Astrocyte (in vitro differentiated cells and primary cell): ENCODE measurements at regions not wholly inside any gene's neighbourhood (a gene's known extent, or its start where the extent isn't known, plus 50 kb on each side); places are given as distances from the start of the nearest gene placed in this dataset.

Experiments
- DNase-seq: peaks from one replicate; pipeline ENCODE4 v3.0.0-alpha.2; 2010; ENCODE audit warnings: low read depth
- FAIRE-seq: peaks from 2 replicates; lab custom pipeline; 2011; peaks lifted over from hg19 to GRCh38; lab: Jason Lieb, UNC
- H2AFZ ChIP-seq: 2 replicates; pipeline ENCODE4 v1.6.0; 2012; ENCODE audit warnings: low read depth, low read length, inconsistent platforms
- H3K27ac ChIP-seq: 2 replicates; pipeline ENCODE4 v1.5.1; 2011; ENCODE audit warnings: low read depth, low read length, inconsistent platforms
- H3K27me3 ChIP-seq: 2 replicates; pipeline ENCODE4 v1.6.0; 2011; ENCODE audit warnings: low read length, inconsistent platforms; ENCODE audit not compliant: insufficient read depth
- H3K36me3 ChIP-seq: 2 replicates; pipeline ENCODE4 v1.5.1; 2011; ENCODE audit warnings: low read length, inconsistent platforms; ENCODE audit not compliant: insufficient read depth
- H3K4me1 ChIP-seq: 2 replicates; pipeline ENCODE4 v1.5.1; 2011; ENCODE audit warnings: low read length, inconsistent platforms; ENCODE audit not compliant: insufficient read depth
- H3K4me2 ChIP-seq: 2 replicates; pipeline ENCODE4 v1.6.0; 2012; ENCODE audit warnings: low read length, inconsistent platforms
- H3K4me3 ChIP-seq: 2 replicates; pipeline ENCODE4 v1.5.1; 2011; ENCODE audit warnings: low read depth, mild to moderate bottlenecking, low read length, inconsistent platforms; ENCODE audit not compliant: insufficient read depth
- H3K79me2 ChIP-seq: 2 replicates; pipeline ENCODE4 v1.6.0; 2012; ENCODE audit warnings: mild to moderate bottlenecking, low read length, inconsistent platforms; ENCODE audit not compliant: insufficient read depth
- H3K9ac ChIP-seq: 2 replicates; pipeline ENCODE4 v1.6.0; 2012; ENCODE audit warnings: mild to moderate bottlenecking, low read length, inconsistent platforms
- H3K9me3 ChIP-seq: 2 replicates; pipeline ENCODE4 v1.5.1; 2012; ENCODE audit warnings: low read depth, mild to moderate bottlenecking, low read length, inconsistent platforms; ENCODE audit not compliant: insufficient read depth
- H4K20me1 ChIP-seq: 2 replicates; pipeline ENCODE4 v1.6.0; 2012; ENCODE audit warnings: low read length, inconsistent platforms; ENCODE audit not compliant: insufficient read depth
- H3K27ac Mint-ChIP-seq: one replicate; pipeline ENCODE4 v1.8.0; 2021; ENCODE audit warnings: mild to moderate bottlenecking, mixed read lengths; ENCODE audit not compliant: unreplicated experiment
- H3K27me3 Mint-ChIP-seq: one replicate; pipeline ENCODE4 v1.8.0; 2021; ENCODE audit warnings: low read depth, mixed read lengths; ENCODE audit not compliant: unreplicated experiment
- H3K36me3 Mint-ChIP-seq: one replicate; pipeline ENCODE4 v1.8.0; 2021; ENCODE audit warnings: low read depth, mixed read lengths; ENCODE audit not compliant: unreplicated experiment
- H3K4me1 Mint-ChIP-seq: one replicate; pipeline ENCODE4 v1.8.0; 2021; ENCODE audit warnings: low read depth, mixed read lengths; ENCODE audit not compliant: unreplicated experiment
- H3K4me3 Mint-ChIP-seq: one replicate; pipeline ENCODE4 v1.8.0; 2021; ENCODE audit warnings: mild to moderate bottlenecking, moderate library complexity, mixed read lengths; ENCODE audit not compliant: unreplicated experiment
- H3K9me3 Mint-ChIP-seq: one replicate; pipeline ENCODE4 v1.8.0; 2021; ENCODE audit warnings: mild to moderate bottlenecking, mixed read lengths; ENCODE audit not compliant: unreplicated experiment
- CTCF ChIP-seq: IDR thresholded peaks from 2 replicates; pipeline ENCODE4 v1.5.1; 2011; ENCODE audit warnings: low read depth, mild to moderate bottlenecking, inconsistent platforms, low read length, moderate library complexity; ENCODE audit not compliant: insufficient read depth
- EZH2 ChIP-seq: IDR thresholded peaks from 2 replicates; pipeline ENCODE4 v1.6.1; 2012; ENCODE audit warnings: mild to moderate bottlenecking, low read length, inconsistent platforms; ENCODE audit not compliant: insufficient read depth

- TF ChIP-seq EZH2: no peak
- TF ChIP-seq CTCF: no peak
- Histone ChIP-seq H3K4me2 (no peak overlapping the region), H3K4me1 (no peaks in the 10 kb centered on the region), H3K27me3 (peaks cover 2% of the 10 kb centered on the region), H3K36me3 (no peaks in the 10 kb centered on the region), H3K4me3 (no peak overlapping the region), H2AFZ (no peak overlapping the region), H3K27ac (no peak overlapping the region), H4K20me1 (no peaks in the 10 kb centered on the region), H3K79me2 (no peaks in the 10 kb centered on the region), H3K9me3 (no peaks in the 10 kb centered on the region), H3K9ac (no peak overlapping the region)
- FAIRE-seq (no peak), DNase-seq (no peak)
- H3K9me3 Mint-ChIP-seq: peaks cover 3% of the 10 kb centered on the region
- H3K27me3 Mint-ChIP-seq: peaks cover 38% of the 10 kb centered on the region
- no peak overlapping the region for H3K4me3 Mint-ChIP-seq
- H3K4me1 Mint-ChIP-seq: no peaks in the 10 kb centered on the region
- H3K36me3 Mint-ChIP-seq: no peaks in the 10 kb centered on the region
- no peak overlapping the region for H3K27ac Mint-ChIP-seq
Measured at GRCh38 chr6:15823838-15824414, 161.1 kb upstream of the DTNBP1 start.

- peaks cover 2% of the 10 kb centered on the region for H3K27me3 ChIP-seq
- H3K4me3 ChIP-seq: no peak overlapping the region
- H3K36me3 ChIP-seq: no peaks in the 10 kb centered on the region
- Mint-ChIP-seq H3K4me3 (no peak overlapping the region), H3K36me3 (no peaks in the 10 kb centered on the region), H3K27me3 (peaks cover 36% of the 10 kb centered on the region), H3K4me1 (no peaks in the 10 kb centered on the region), H3K9me3 (peaks cover 3% of the 10 kb centered on the region), H3K27ac (no peak overlapping the region)
- no peaks in the 10 kb centered on the region for H3K79me2 ChIP-seq
- no peak for TF ChIP-seq CTCF
- TF ChIP-seq EZH2: no peak
- FAIRE-seq: no peak
- H3K4me1 ChIP-seq: no peaks in the 10 kb centered on the region
- no peak overlapping the region for H3K27ac ChIP-seq
- H2AFZ ChIP-seq: no peak overlapping the region
- DNase-seq: no peak
- no peak overlapping the region for H3K9ac ChIP-seq
- H3K4me2 ChIP-seq: no peak overlapping the region
- H4K20me1 ChIP-seq: no peaks in the 10 kb centered on the region
- H3K9me3 ChIP-seq: no peaks in the 10 kb centered on the region
Measured at GRCh38 chr6:15822835-15823234, 160.0 kb upstream of the DTNBP1 start.

GRCh38 chr6:15819841-15820240 is 157.0 kb upstream of the DTNBP1 start:
- Histone ChIP-seq H4K20me1 (no peaks in the 10 kb centered on the region), H3K27ac (no peak overlapping the region), H3K9me3 (no peaks in the 10 kb centered on the region), H3K36me3 (no peaks in the 10 kb centered on the region), H2AFZ (no peak overlapping the region), H3K4me2 (no peak overlapping the region), H3K9ac (no peak overlapping the region), H3K27me3 (peaks cover 2% of the 10 kb centered on the region), H3K79me2 (no peaks in the 10 kb centered on the region), H3K4me1 (no peaks in the 10 kb centered on the region), H3K4me3 (no peak overlapping the region)
- no peak for FAIRE-seq
- Mint-ChIP-seq H3K4me3 (no peak overlapping the region), H3K4me1 (peaks cover 4% of the 10 kb centered on the region), H3K27ac (no peak overlapping the region), H3K9me3 (no peaks in the 10 kb centered on the region), H3K36me3 (no peaks in the 10 kb centered on the region), H3K27me3 (peaks cover 22% of the 10 kb centered on the region)
- TF ChIP-seq CTCF (no peak), EZH2 (no peak)
- no peak for DNase-seq
